Neural progenitor cell (in vitro differentiated cells): ENCODE measurements at regions not wholly inside any gene's neighbourhood (a gene's known extent, or its start where the extent isn't known, plus 50 kb on each side); places are given as distances from the start of the nearest gene placed in this dataset.

ENCODE experiments used
- CTCF ChIP-seq: fragments of 200-600 bp; sonication (generic); IDR thresholded peaks from 2 replicates; pipeline ENCODE4 v1.5.1; 2017; ENCODE audit warnings: antibody characterized with exemption, mild to moderate bottlenecking
- EZH2 ChIP-seq: fragments of 200-600 bp; sonication (generic); IDR thresholded peaks from 2 replicates; pipeline ENCODE4 v1.6.1; 2017; ENCODE audit warnings: antibody characterized with exemption, mild to moderate bottlenecking, moderate library complexity
- EZH2phosphoT487 ChIP-seq: fragments of 200-600 bp; sonication (generic); IDR thresholded peaks from 2 replicates; pipeline ENCODE4 v1.6.1; 2017; ENCODE audit warnings: antibody characterized with exemption

GRCh38 chr22:49289822-49290679 lies 537.6 kb downstream of the BRD1 start:
- TF ChIP-seq CTCF: no peak
- no peak for TF ChIP-seq EZH2phosphoT487
- TF ChIP-seq EZH2: no peak
